ENCODE measurements at regions not wholly inside any gene's neighbourhood (a gene's known extent, or its start where the extent isn't known, plus 50 kb on each side); places are given as distances from the start of the nearest gene placed in this dataset.

GRCh38 chr4:128462103-128462783 lies 174.6 kb upstream of the PGRMC2 start:
- Histone ChIP-seq H3K4me1 (ENCODE audit: control insufficient read depth, insufficient read depth, low read length, unreplicated experiment) (peaks cover 17% of the 10 kb centered on the region), H2AFZ (ENCODE audit: low read length, unreplicated experiment) (no peak overlapping the region)

GRCh38 chr4:128461291-128462102 lies 173.9 kb upstream of the PGRMC2 start:
- Histone ChIP-seq H3K27me3 (ENCODE audit: insufficient read depth, low read length) (no peaks in the 10 kb centered on the region), H3K79me2 (ENCODE audit: control insufficient read depth, insufficient read depth, low read length, unreplicated experiment) (no peaks in the 10 kb centered on the region), H3K36me3 (ENCODE audit: insufficient read depth, low read length) (no peaks in the 10 kb centered on the region), H3K4me1 (ENCODE audit: control insufficient read depth, insufficient read depth, low read length, unreplicated experiment) (peaks cover 22% of the 10 kb centered on the region), H3K27ac (ENCODE audit: low read depth, low read length) (peak overlapping the region; percentile 66), H3K4me3 (ENCODE audit: low read depth, low read length) (no peak overlapping the region), H2AFZ (ENCODE audit: low read length, unreplicated experiment) (peak overlapping the region; percentile 33)

More at GRCh38 chr4:128462103-128462783, 174.6 kb upstream of the PGRMC2 start:
- no peaks in the 10 kb centered on the region for H3K36me3 ChIP-seq (ENCODE audit: insufficient read depth, low read length)
- H3K27me3 ChIP-seq (ENCODE audit: insufficient read depth, low read length), result no peaks in the 10 kb centered on the region
- no peak overlapping the region for H3K27ac ChIP-seq (ENCODE audit: low read depth, low read length)
- no peak overlapping the region for H3K4me3 ChIP-seq (ENCODE audit: low read depth, low read length)
- H3K79me2 ChIP-seq (ENCODE audit: control insufficient read depth, insufficient read depth, low read length, unreplicated experiment), result no peaks in the 10 kb centered on the region

DNA sequence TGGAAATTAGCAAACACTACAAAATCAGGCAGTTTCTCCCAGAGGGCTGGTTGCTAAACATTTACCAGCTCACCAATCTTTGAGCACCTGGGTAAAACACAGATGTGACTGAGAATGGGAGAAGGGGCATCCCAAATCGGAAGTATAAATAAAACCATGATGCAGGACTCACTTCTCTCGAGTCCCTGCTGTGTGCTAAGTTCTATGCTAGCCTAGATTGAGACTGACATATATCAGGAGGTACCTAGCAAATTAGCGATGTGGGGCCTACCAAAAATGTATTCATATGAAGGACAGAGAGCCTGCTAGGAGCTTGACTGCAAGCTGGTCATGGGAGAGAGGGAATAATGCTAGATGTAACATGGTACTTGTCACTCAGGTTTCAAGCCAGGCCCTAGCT lies 171.9 kb upstream of the PGRMC2 start:
- Histone ChIP-seq H3K27ac (ENCODE audit: low read depth, low read length) (no peak overlapping the region), H3K27me3 (ENCODE audit: insufficient read depth, low read length) (no peaks in the 10 kb centered on the region)

GRCh38 chr4:128458816-128459215 lies 171.2 kb upstream of the PGRMC2 start:
- Histone ChIP-seq H3K27me3 (ENCODE audit: insufficient read depth, low read length) (no peaks in the 10 kb centered on the region), H3K79me2 (ENCODE audit: control insufficient read depth, insufficient read depth, low read length, unreplicated experiment) (no peaks in the 10 kb centered on the region), H3K36me3 (ENCODE audit: insufficient read depth, low read length) (no peaks in the 10 kb centered on the region), H3K27ac (ENCODE audit: low read depth, low read length) (no peak overlapping the region), H3K4me3 (ENCODE audit: low read depth, low read length) (no peak overlapping the region), H3K4me1 (ENCODE audit: control insufficient read depth, insufficient read depth, low read length, unreplicated experiment) (peaks cover 42% of the 10 kb centered on the region), H2AFZ (ENCODE audit: low read length, unreplicated experiment) (no peak overlapping the region)

More for the DNA sequence above, 171.9 kb upstream of the PGRMC2 start:
- H3K36me3 ChIP-seq (ENCODE audit: insufficient read depth, low read length), result no peaks in the 10 kb centered on the region
- no peaks in the 10 kb centered on the region for H3K79me2 ChIP-seq (ENCODE audit: control insufficient read depth, insufficient read depth, low read length, unreplicated experiment)
- H3K4me1 ChIP-seq (ENCODE audit: control insufficient read depth, insufficient read depth, low read length, unreplicated experiment), result peaks cover 37% of the 10 kb centered on the region
- no peak overlapping the region for H2AFZ ChIP-seq (ENCODE audit: low read length, unreplicated experiment)
- H3K4me3 ChIP-seq (ENCODE audit: low read depth, low read length), result no peak overlapping the region

DNA sequence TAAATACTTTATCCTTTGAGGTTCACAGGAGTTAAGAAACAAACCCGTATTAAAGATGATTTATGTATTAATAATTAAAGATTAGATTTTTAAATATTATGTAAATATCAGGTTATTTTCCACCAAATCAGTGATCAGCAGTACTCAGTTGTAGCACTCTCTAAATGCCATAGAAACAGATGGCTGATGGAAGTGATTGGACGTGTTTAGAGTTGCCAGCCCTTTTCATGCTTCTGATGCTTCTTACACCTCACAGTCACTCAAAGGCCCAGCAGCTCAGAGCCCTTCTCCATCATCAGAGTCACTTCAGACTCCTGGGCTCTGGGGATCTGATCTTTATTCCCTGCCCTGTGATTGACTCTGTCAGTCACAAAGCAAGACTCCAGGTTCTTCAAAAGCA lies 170.1 kb upstream of the PGRMC2 start:
- Histone ChIP-seq H3K27me3 (ENCODE audit: insufficient read depth, low read length) (no peaks in the 10 kb centered on the region), H3K27ac (ENCODE audit: low read depth, low read length) (no peak overlapping the region), H3K4me1 (ENCODE audit: control insufficient read depth, insufficient read depth, low read length, unreplicated experiment) (peaks cover 53% of the 10 kb centered on the region), H3K36me3 (ENCODE audit: insufficient read depth, low read length) (no peaks in the 10 kb centered on the region), H2AFZ (ENCODE audit: low read length, unreplicated experiment) (no peak overlapping the region), H3K79me2 (ENCODE audit: control insufficient read depth, insufficient read depth, low read length, unreplicated experiment) (no peaks in the 10 kb centered on the region), H3K4me3 (ENCODE audit: low read depth, low read length) (no peak overlapping the region)

DNA sequence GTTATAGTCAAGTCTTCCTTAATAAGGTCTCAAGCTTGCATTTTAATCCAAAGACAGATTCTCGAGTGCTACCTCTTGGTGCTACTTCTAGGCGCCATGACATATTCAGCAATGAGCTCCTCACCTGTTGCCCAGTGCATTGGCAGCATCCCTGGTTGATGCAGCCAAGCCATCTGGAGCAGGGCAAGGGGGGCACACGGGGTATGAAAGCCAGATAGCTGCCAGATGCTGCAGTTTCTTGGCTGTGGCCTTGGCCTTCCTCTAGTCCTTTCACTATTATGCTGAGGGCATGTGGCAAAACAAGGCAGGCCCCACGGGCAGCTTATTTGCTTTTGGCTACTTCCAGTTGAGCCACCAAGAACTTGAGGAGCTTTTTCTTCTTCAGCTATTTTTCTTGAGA lies 168.6 kb upstream of the PGRMC2 start:
- H2AFZ ChIP-seq (ENCODE audit: low read length, unreplicated experiment), result no peak overlapping the region
- H3K79me2 ChIP-seq (ENCODE audit: control insufficient read depth, insufficient read depth, low read length, unreplicated experiment), result no peaks in the 10 kb centered on the region
- H3K27ac ChIP-seq (ENCODE audit: low read depth, low read length), result no peak overlapping the region
- peaks cover 57% of the 10 kb centered on the region for H3K4me1 ChIP-seq (ENCODE audit: control insufficient read depth, insufficient read depth, low read length, unreplicated experiment)
- no peak overlapping the region for H3K4me3 ChIP-seq (ENCODE audit: low read depth, low read length)
- H3K36me3 ChIP-seq (ENCODE audit: insufficient read depth, low read length), result no peaks in the 10 kb centered on the region
- no peaks in the 10 kb centered on the region for H3K27me3 ChIP-seq (ENCODE audit: insufficient read depth, low read length)

- Histone ChIP-seq H3K4me3 (ENCODE audit: low read depth, low read length) (no peak overlapping the region), H3K4me1 (ENCODE audit: control insufficient read depth, insufficient read depth, low read length, unreplicated experiment) (peaks cover 56% of the 10 kb centered on the region), H3K27me3 (ENCODE audit: insufficient read depth, low read length) (no peaks in the 10 kb centered on the region), H3K27ac (ENCODE audit: low read depth, low read length) (peak overlapping the region; percentile 83), H3K36me3 (ENCODE audit: insufficient read depth, low read length) (no peaks in the 10 kb centered on the region), H3K79me2 (ENCODE audit: control insufficient read depth, insufficient read depth, low read length, unreplicated experiment) (no peaks in the 10 kb centered on the region), H2AFZ (ENCODE audit: low read length, unreplicated experiment) (no peak overlapping the region)
Measured at GRCh38 chr4:128455480-128455879, 167.9 kb upstream of the PGRMC2 start.

- Histone ChIP-seq H3K27me3 (ENCODE audit: insufficient read depth, low read length) (no peaks in the 10 kb centered on the region), H3K79me2 (ENCODE audit: control insufficient read depth, insufficient read depth, low read length, unreplicated experiment) (no peaks in the 10 kb centered on the region), H3K4me1 (ENCODE audit: control insufficient read depth, insufficient read depth, low read length, unreplicated experiment) (peaks cover 54% of the 10 kb centered on the region), H3K36me3 (ENCODE audit: insufficient read depth, low read length) (no peaks in the 10 kb centered on the region), H2AFZ (ENCODE audit: low read length, unreplicated experiment) (peak overlapping the region; percentile 48), H3K27ac (ENCODE audit: low read depth, low read length) (peak overlapping the region; percentile 83), H3K4me3 (ENCODE audit: low read depth, low read length) (peak overlapping the region; percentile 56)
Measured at GRCh38 chr4:128454881-128455280, 167.3 kb upstream of the PGRMC2 start.

GRCh38 chr4:128454281-128454871 lies 166.8 kb upstream of the PGRMC2 start:
- Histone ChIP-seq H2AFZ (ENCODE audit: low read length, unreplicated experiment) (peak overlapping the region; percentile 48), H3K27ac (ENCODE audit: low read depth, low read length) (peak overlapping the region; percentile 83), H3K36me3 (ENCODE audit: insufficient read depth, low read length) (no peaks in the 10 kb centered on the region), H3K4me1 (ENCODE audit: control insufficient read depth, insufficient read depth, low read length, unreplicated experiment) (peaks cover 54% of the 10 kb centered on the region), H3K27me3 (ENCODE audit: insufficient read depth, low read length) (no peaks in the 10 kb centered on the region), H3K79me2 (ENCODE audit: control insufficient read depth, insufficient read depth, low read length, unreplicated experiment) (no peaks in the 10 kb centered on the region), H3K4me3 (ENCODE audit: low read depth, low read length) (peak overlapping the region; percentile 56)

DNA sequence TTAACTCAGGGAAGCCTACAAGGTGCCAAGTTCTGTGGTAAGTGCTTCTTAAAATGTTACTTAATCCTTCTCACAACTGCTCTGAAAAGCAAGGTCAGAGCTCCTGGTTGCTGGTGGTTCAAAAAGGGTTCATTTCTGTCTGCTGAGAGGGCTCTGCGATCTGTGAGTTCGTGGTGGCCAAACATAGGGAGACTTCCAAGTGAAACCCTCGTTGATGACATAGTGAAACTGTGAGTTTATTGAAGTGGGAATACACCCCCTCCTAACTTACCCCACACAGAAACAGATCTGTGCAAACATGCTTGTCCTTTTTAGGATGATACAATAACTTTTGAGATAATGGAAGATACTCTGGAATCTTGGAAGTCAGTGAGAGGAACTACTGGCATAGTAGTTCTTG lies 164.8 kb upstream of the PGRMC2 start:
- Histone ChIP-seq H3K27me3 (ENCODE audit: insufficient read depth, low read length) (no peaks in the 10 kb centered on the region), H2AFZ (ENCODE audit: low read length, unreplicated experiment) (peak overlapping the region; percentile 72), H3K27ac (ENCODE audit: low read depth, low read length) (no peak overlapping the region), H3K36me3 (ENCODE audit: insufficient read depth, low read length) (no peaks in the 10 kb centered on the region), H3K79me2 (ENCODE audit: control insufficient read depth, insufficient read depth, low read length, unreplicated experiment) (no peaks in the 10 kb centered on the region), H3K4me1 (ENCODE audit: control insufficient read depth, insufficient read depth, low read length, unreplicated experiment) (peaks cover 54% of the 10 kb centered on the region), H3K4me3 (ENCODE audit: low read depth, low read length) (peak overlapping the region; percentile 32; the same call in 1 of the 2 replicates)

All from ACC112 (cell line).